Ovary (tissue), 3 donors: ENCODE measurements at regions not wholly inside any gene's neighbourhood (a gene's known extent, or its start where the extent isn't known, plus 50 kb on each side); places are given as distances from the start of the nearest gene placed in this dataset.

Experiments
- EP300 ChIP-seq: sonication (generic); formaldehyde crosslinking; IDR thresholded peaks from one replicate; pipeline ENCODE4 v1.6.1; 2017; ENCODE audit warnings: antibody characterized with exemption
- POLR2A ChIP-seq: fragments of 450-650 bp; IDR thresholded peaks from one replicate; pipeline ENCODE4 v1.6.1; 2017; ENCODE audit warnings: antibody characterized with exemption, mild to moderate bottlenecking, moderate library complexity
- TF ChIP-seq, protein P1 (sequence below), 3 donors: fragments of 450-650 bp in 2 of 3; fragments of 200-600 bp in 1 of 3; IDR thresholded peaks; one replicate each; pipeline versions ENCODE4 v1.5.1 to v1.8.0; 2016 to 2022; ENCODE audit warnings: antibody characterized with exemption in 3 of 3, mild to moderate bottlenecking in 1 of 3
- donor health status: DM: no; HTN: no; CAD: no.

DNA sequence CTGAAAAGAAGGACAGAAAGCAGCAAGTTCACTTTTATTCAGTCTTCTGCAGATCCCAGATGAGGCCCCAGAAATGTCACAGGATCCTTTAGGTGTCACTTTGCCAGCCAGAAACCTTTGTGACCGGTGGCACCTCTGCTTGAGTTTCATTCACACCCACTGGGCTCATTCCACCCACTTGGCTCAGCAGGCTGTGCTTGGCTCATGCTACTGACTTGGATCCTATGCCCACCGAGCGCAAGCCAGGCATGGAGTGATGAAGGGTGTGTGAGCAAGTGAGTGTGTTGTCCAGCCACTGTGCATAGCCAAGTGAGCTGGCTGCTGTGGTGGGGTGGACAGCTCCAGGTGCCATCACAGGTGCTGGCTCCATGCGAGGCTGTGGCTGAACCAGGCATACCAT lies 357.0 kb upstream of the GULP1 start:
- TF ChIP-seq EP300 (no peak), POLR2A (no peak)
- TF ChIP-seq, protein P1, sequence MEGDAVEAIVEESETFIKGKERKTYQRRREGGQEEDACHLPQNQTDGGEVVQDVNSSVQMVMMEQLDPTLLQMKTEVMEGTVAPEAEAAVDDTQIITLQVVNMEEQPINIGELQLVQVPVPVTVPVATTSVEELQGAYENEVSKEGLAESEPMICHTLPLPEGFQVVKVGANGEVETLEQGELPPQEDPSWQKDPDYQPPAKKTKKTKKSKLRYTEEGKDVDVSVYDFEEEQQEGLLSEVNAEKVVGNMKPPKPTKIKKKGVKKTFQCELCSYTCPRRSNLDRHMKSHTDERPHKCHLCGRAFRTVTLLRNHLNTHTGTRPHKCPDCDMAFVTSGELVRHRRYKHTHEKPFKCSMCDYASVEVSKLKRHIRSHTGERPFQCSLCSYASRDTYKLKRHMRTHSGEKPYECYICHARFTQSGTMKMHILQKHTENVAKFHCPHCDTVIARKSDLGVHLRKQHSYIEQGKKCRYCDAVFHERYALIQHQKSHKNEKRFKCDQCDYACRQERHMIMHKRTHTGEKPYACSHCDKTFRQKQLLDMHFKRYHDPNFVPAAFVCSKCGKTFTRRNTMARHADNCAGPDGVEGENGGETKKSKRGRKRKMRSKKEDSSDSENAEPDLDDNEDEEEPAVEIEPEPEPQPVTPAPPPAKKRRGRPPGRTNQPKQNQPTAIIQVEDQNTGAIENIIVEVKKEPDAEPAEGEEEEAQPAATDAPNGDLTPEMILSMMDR (IDR thresholded peaks at IDR 0.05) = no peak
